Hematopoietic multipotent progenitor cell treated with erythropoietin and hydrocortisone succinate and interleukin-3 and kit ligand, for 6 days (in vitro differentiated cells): ENCODE measurements at regions not wholly inside any gene's neighbourhood (a gene's known extent, or its start where the extent isn't known, plus 50 kb on each side); places are given as distances from the start of the nearest gene placed in this dataset.
"Not testable (repeated sequence)": the region's sequence is repeated elsewhere in the genome, so short reads cannot be mapped to it uniquely, and the experiment has no call there.

Experiments
- DNase-seq: peaks from one replicate; pipeline ENCODE4 v3.0.0-alpha.2; 2015

GRCh38 chr6:137810554-137811120 is 56.4 kb upstream of the TNFAIP3 start:
- DNase-seq, result peak; percentile 22

GRCh38 chr6:137811121-137811915 is 55.7 kb upstream of the TNFAIP3 start:
- DNase-seq, result peak; percentile 76

GRCh38 chr6:137811916-137812553 is 55.0 kb upstream of the TNFAIP3 start:
- DNase-seq, result peak; percentile 20

- no peak for DNase-seq
These were observed 53.6 kb upstream of the TNFAIP3 start for GRCh38 chr6:137813308-137813970.

GRCh38 chr6:137814030-137814429 is 53.0 kb upstream of the TNFAIP3 start:
- DNase-seq, result not testable (repeated sequence)

- no peak for DNase-seq
These were observed 51.4 kb upstream of the TNFAIP3 start for GRCh38 chr6:137815692-137816091.

GRCh38 chr6:137816133-137816579 is 50.9 kb upstream of the TNFAIP3 start:
- no peak for DNase-seq

GRCh38 chr6:137816688-137817618 is 50.1 kb upstream of the TNFAIP3 start:
- DNase-seq, result no peak
